AG10803 (cell line): ENCODE measurements at regions not wholly inside any gene's neighbourhood (a gene's known extent, or its start where the extent isn't known, plus 50 kb on each side); places are given as distances from the start of the nearest gene placed in this dataset.

Source experiments
- DNase-seq: peaks from one replicate; pipeline ENCODE4 v3.0.0; 2010; ENCODE audit warnings: low read depth
- H3K4me3 ChIP-seq: 2 replicates; pipeline ENCODE4 v1.5.1; 2011; ENCODE audit warnings: mild to moderate bottlenecking, low read length, control low read depth
- TF ChIP-seq, protein P1 (sequence below): conservative IDR thresholded peaks from 2 replicates; pipeline ENCODE4 v1.5.1; 2011; ENCODE audit warnings: mild to moderate bottlenecking, low read length, control low read depth, inconsistent platforms

DNA sequence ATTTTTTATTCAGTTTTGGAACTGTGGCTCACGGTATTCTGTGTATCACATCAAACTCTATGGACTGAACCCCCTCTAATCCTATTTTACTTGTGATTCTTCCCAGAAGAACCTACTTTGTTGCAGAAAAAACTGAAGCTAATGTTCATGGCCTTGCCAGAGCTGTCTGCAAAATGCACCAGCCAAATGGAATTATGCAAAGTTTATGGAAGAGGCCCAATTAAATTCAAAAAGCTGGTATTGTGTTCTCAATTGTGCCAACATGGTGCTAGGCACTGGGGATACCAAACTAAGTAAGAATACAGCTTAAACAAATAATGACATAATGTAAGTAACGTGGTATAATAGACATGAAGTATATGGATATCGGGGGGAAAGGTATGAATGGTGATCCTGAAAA lies 273.8 kb upstream of the DUSP10 start:
- DNase-seq = no peak
- TF ChIP-seq, protein P1, sequence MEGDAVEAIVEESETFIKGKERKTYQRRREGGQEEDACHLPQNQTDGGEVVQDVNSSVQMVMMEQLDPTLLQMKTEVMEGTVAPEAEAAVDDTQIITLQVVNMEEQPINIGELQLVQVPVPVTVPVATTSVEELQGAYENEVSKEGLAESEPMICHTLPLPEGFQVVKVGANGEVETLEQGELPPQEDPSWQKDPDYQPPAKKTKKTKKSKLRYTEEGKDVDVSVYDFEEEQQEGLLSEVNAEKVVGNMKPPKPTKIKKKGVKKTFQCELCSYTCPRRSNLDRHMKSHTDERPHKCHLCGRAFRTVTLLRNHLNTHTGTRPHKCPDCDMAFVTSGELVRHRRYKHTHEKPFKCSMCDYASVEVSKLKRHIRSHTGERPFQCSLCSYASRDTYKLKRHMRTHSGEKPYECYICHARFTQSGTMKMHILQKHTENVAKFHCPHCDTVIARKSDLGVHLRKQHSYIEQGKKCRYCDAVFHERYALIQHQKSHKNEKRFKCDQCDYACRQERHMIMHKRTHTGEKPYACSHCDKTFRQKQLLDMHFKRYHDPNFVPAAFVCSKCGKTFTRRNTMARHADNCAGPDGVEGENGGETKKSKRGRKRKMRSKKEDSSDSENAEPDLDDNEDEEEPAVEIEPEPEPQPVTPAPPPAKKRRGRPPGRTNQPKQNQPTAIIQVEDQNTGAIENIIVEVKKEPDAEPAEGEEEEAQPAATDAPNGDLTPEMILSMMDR = no peak
- no peak overlapping the region for H3K4me3 ChIP-seq

DNA sequence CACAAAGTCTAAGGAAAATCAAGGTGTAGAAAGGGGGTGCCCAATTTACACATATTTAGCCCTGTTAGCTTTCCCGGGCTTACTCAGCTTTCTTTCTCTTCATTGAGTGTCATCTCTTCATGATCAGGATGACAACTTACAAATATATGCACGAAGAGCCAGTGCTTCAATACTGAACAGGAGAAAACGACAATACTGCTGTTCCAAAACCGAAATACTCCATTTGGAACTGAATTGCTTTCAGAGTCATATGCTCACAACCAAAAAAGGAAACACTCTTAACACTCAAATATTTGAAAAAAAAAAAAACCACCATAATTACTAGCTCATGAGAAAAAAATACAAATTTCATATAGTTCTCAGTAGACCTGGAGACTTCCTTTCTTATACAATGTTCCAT lies 272.1 kb upstream of the DUSP10 start:
- TF ChIP-seq, protein P1 = no peak
- no peak overlapping the region for H3K4me3 ChIP-seq
- DNase-seq = no peak

DNA sequence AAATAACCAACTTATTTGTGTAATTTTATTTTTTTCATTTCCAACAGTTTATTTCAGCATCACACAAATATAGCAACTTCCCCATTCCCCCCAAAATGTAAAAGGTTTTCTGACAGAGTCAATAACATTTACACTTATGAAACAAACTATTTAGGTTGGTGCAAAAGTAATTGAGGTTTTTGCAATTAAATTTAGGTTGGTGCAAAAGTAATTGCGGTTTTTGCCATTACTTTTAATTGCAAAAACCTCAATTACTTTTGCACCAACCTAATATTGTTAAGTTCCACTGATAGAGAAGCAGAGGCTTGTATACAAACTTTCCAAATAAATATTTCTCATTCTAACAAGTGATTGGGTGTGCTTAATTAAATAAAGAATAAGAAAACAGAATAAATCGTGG lies 270.9 kb upstream of the DUSP10 start:
- no peak for DNase-seq
- TF ChIP-seq, protein P1 = no peak
- no peak overlapping the region for H3K4me3 ChIP-seq

DNA sequence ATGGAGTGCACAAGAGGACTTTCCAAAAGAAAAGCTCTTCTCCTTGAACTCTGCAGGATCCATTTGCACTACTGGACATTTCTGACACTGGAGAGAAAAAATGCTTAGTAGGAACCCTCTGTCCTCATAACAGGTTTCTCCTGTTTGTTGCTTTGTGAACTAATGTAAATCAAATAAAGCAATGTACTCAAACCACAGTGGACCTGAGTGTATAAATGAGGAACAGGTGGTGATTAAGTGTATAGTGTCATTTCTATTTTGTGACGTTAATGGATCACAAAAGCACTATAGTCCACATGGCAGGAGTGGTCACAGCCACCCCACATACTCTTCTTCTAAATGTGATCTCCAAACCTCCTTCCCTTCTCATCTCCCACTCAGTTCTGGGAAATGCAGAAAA lies 268.4 kb upstream of the DUSP10 start:
- no peak for DNase-seq
- H3K4me3 ChIP-seq = no peak overlapping the region
- TF ChIP-seq, protein P1 = no peak

DNA sequence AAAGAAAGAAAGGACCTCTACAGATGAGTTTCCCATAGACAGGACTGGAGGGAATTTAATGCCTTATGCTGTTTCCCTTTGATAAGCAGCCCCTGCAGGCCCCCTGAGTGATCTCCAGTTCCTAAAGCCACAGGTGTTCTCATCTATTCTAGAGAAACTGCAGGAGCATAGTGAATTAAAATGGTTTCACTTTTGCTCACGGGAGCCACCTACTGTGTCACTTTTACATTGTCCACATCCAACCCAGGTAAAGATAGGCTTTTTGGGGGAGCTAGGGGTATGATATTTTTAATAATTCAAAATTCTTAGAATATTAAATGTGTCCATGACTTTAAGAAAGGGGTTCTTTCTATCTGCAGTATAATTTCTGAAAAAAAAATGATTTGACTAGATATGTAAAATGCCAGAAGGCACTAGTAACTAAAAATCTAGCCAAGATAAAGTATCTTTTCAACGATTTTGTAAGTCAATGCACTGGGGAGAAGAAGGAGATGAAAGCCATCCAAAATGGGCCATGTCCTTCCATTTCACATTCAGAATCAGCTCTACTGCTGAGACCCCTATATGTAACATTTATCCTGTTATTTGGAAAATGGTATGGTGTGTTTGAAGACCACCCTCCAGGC lies 267.3 kb upstream of the DUSP10 start:
- no peak overlapping the region for H3K4me3 ChIP-seq
- no peak for DNase-seq
- TF ChIP-seq, protein P1 = peak; percentile 34

DNA sequence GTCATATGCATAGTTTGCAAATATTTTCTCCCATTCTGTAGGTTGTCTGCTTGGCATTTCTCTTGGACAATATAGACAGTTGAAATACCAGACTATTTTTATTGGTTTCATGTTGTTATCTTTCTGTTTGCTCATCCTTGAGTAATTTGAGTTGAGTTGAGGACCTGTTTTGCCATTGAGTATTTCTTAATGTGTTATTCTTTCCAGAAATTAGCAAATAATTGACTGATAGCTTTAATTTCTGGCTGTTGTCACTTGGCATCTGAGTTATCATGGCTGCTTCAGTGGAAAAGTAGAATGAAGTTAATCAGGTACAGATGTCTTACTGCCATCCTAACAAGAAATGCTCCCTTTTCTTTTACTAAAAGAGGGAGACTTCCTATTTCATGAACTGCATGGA lies 264.8 kb upstream of the DUSP10 start:
- H3K4me3 ChIP-seq = no peak overlapping the region
- no peak for DNase-seq
- TF ChIP-seq, protein P1 = no peak

DNA sequence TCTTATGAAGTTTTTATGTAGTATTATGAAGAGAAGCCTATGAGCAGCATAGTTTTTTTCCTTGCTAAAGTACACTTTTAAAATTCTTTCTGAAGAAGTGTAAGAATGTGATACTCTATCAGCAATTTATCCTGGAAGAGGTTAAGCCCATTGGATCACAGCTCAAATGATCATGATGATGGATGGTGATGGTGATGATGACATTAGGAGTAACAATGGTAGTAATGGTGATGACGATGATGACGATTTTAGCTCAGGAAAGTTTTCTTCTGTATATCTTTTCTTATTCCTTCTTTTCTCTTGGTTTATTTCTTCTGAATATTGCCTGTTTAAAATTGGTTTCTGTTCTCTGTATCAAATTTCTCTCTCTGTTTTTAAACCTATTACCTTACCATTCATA lies 262.9 kb upstream of the DUSP10 start:
- no peak overlapping the region for H3K4me3 ChIP-seq
- TF ChIP-seq, protein P1 = no peak
- no peak for DNase-seq
